ENCODE measurements at regions not wholly inside any gene's neighbourhood (a gene's known extent, or its start where the extent isn't known, plus 50 kb on each side); places are given as distances from the start of the nearest gene placed in this dataset.
A peak's percentile ranks its signal among the peaks of the same experiment; 100 is the strongest.
"Not testable (repeated sequence)": the region's sequence is repeated elsewhere in the genome, so short reads cannot be mapped to it uniquely, and the experiment has no call there.

DNA sequence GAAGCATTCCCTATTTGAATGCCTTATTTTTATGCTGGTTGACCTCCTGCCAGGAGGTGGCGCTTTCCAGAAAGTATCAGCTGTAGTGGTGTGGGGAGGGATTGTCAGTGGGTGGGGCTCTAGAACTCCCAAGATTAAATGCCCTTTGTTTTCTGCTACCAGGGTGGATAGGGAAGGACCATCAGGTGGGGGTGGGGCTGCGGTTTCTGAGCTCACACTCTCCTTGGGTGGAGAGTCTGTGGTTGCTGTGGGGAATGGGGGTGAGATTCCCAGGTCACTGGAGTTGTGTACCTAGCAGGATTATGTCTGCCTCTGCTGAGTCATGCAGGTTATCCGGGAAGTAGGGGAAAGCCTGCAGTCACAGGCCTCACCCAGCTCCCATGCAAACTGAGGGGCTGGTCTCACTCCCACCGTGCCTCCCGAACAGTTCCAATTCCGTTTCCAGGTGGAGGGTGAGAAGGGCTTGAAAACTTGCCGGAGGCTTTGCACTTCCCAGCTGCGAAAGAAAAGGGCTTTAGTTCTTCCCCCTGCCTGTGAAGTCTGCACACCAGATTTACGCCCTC is 68.3 kb downstream of the ALG10B start:
- peak in 1 of 2 experiments; percentile 3 for DNase-seq
- TF ChIP-seq POLR2A (IDR thresholded peaks at IDR 0.05; ENCODE audit: low read length) (no peak), GATA1 (IDR thresholded peaks at IDR 0.05; ENCODE audit: low read depth, low read length) (no peak)

DNA sequence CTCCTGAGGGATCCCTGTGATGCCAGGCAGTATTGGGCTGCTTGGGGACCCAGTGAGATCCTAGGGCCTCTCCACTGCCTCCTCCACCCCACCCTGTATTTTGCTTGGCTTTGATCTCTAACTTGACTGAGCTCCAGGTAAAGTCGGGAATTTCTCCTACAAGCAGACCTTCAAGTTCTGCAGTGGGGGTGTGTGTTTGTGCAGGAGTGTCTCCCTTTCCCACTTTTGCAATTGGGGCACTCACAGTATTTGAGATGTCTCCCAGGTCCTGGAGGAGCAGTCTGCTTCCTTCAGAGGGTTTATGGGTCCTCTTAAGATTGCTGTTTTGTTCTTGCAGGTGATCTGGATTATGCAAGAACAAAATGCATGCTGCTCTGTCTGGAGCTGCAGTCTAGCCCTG is 68.9 kb downstream of the ALG10B start:
- TF ChIP-seq GATA1 (IDR thresholded peaks at IDR 0.05; ENCODE audit: low read depth, low read length) = no peak
- no peak for TF ChIP-seq POLR2A (IDR thresholded peaks at IDR 0.05; ENCODE audit: low read length)
- DNase-seq = no peak

DNA sequence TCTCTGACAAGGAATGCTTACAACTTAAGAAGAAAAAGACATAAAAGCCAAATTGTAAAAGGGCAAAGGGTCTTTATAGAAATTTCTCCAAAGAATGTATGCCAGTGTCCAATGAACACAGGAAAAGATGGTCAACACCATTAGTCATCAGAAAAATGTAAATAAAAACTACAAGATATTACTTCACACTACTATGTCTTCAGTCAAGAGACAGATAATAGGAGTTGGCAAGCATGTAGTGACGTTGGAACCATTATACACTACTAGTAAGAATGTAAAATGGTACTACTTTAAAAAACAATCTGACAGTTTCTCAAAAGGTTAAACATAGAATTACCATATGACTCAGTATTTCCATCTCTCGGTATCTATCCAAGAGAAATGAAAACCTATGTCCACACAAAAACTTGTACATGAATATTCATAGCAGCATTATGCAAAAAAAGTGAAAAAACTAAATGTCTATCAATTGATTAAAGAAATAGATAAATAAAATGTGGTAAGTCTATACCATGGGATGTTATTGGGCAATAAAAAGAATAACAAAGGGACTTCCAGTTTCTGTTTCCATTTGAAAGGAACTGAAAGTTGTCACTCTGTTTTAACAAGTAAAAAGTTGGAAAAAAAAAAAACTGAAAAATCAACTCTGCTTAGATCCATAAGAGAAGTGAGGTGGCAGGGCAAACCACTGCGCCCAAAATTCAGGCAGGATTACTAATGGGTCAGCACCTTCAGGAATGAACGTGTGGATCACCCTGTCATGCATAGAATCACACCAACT is 69.8 kb downstream of the ALG10B start:
- TF ChIP-seq POLR2A (IDR thresholded peaks at IDR 0.05; ENCODE audit: low read length) = no peak
- TF ChIP-seq GATA1 (IDR thresholded peaks at IDR 0.05; ENCODE audit: low read depth, low read length) = no peak
- no peak for DNase-seq

DNA sequence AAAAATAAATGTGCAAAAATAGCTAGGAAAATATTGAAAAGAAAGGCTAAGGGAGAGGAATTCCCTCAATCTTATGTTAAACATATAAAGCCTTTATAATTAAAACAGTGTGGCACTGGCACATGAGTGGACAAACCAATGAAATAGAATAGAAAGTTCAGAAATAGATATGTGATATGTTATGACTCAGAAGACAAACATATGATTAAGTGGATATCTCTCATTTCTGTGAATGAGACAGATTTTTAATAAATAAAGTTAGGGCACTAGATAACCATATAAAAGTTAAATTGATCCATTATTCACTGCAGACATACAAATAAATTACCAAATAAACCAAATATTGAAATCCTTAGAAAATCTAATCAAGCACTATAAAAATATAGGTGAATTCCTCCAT is 73.0 kb downstream of the ALG10B start:
- no peak for DNase-seq

DNA sequence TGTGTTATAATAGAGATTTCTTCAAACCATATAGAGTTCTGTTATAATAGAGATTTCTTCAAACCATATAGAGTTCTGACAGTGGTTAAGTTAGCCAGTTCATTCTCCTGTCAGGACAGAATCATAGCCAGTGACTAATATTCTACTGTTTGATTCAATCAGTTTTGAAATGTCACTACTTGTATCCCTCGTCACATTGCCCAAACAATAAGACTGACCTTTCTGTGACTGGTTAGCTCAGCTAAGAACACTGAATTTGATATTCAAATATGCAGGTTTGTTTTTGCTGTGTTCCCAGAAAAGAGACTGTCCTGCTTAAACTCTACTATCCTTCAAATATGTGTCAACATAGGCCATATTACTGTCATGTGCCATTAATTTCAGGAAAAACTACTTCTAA is 74.4 kb downstream of the ALG10B start:
- TF ChIP-seq POLR2A (IDR thresholded peaks at IDR 0.05; ENCODE audit: low read length) (no peak), GATA1 (IDR thresholded peaks at IDR 0.05; ENCODE audit: low read depth, low read length) (no peak)
- no peak for DNase-seq

More for the DNA sequence above, 73.0 kb downstream of the ALG10B start:
- TF ChIP-seq POLR2A (IDR thresholded peaks at IDR 0.05; ENCODE audit: low read length) = no peak
- TF ChIP-seq GATA1 (IDR thresholded peaks at IDR 0.05; ENCODE audit: low read depth, low read length) = no peak

DNA sequence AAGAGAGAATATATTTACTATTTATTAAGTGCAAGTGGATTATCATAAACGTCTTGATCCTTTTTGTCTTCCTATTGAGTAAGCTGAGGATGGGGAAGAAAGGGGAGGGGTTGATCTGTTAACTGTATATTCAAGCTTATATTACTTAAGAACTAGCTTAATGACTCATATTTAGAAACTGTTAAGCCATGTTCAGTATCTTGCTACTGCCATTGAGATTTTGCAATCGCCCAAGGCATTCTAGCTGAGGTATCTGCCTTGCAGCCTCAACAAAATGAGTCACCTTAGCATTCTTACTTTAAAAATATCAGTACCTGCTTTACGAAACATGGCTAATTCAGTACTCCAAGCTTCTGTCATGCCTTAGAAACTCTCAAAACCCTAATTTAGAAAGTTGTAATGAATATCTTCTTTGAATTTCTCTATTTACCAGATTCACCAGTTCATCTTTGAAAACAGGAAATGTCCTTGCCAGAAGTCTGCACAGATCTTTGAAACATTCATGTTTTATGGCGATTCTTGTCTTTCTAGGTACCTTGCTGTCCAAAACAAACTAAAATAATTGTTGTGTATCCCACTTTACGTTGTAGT is 76.1 kb downstream of the ALG10B start:
- TF ChIP-seq POLR2A (IDR thresholded peaks at IDR 0.05; ENCODE audit: low read length) (no peak), GATA1 (IDR thresholded peaks at IDR 0.05; ENCODE audit: low read depth, low read length) (no peak)
- no peak for DNase-seq

DNA sequence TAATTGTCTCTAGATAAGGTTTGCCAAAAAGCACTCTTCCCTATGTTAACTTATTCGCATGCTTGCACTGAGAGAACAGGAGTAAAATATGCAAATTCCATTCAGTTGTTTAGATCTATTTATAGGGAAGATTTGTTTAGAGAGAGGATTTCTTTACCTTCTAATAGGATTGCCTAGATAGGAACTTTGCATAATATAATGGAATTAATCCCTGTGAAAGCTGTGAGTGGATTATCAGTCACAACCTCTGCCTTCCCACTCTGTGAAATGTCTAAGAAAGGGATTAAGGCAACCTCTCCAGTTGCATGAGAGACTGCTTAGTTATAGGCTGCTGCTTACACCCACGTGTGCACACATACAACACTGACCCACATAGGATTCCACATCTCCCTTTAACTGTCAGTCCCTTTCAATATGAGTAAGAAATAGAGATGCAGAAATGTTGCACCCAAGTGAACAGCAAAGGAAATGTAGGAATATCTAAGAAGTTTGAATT is 83.2 kb downstream of the ALG10B start:
- no peak for DNase-seq
- TF ChIP-seq GATA1 (IDR thresholded peaks at IDR 0.05; ENCODE audit: low read depth, low read length) = no peak

DNA sequence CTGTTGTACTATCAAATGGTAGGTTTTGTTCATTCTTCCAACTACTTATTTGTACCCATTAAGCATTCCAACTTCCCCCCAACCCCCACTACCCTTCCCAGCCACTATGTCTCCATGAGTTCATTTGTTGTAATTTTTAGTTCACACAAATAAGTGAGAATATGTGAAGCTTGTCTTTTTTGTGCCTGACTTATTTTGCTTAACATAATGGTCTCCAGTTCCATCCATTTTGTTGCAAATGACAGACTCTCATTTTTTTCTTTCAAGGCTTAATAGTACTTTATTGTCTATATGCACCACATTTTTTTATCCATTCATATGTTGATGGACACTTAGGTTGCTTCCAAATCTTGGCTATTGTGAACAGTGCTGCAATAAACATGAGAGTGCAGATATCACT is 86.2 kb downstream of the ALG10B start:
- DNase-seq = no peak

DNA sequence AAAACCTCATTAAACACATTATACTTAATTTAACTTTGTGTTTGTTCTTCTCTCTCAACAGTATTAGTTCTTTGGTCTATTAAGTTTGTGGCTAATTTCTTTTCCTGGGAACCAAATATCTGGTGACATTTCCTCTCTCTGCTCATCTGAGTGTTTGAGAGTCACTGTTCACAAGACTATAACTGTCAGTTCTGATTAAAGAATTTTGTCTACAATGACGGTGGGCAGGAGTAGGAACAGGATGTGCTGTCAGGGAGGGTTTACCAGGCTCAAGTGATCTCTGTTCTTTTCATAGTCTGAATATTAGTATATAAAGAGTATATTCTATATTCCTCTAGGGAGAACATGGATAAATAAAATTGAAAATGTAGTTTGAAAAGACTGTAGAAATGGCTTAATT is 92.9 kb downstream of the ALG10B start:
- DNase-seq = no peak
- TF ChIP-seq POLR2A (IDR thresholded peaks at IDR 0.05; ENCODE audit: low read length) (no peak), GATA1 (IDR thresholded peaks at IDR 0.05; ENCODE audit: low read depth, low read length) (no peak)

More for the DNA sequence above, 86.2 kb downstream of the ALG10B start:
- TF ChIP-seq POLR2A (IDR thresholded peaks at IDR 0.05; ENCODE audit: low read length) (no peak), GATA1 (IDR thresholded peaks at IDR 0.05; ENCODE audit: low read depth, low read length) (no peak)

DNA sequence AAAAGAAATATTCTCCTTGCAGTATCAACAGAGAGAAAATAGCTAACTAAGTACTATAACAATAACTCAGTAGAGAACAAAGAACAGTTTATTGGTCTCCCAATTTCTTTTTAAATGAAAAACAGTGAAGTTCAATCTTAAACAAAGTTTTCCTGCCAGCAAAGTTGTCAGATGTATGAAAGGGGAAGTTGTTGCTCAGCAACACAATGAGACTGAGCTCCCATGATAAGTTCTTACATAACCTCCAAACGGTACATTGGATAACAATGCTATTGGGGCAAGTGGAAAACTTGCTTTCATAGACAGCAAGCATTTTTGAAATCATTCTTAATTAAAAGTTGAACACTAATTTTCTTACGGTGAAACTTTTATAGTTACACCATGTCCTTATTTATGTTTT is 94.9 kb downstream of the ALG10B start:
- no peak for DNase-seq
- no peak for TF ChIP-seq GATA1 (IDR thresholded peaks at IDR 0.05; ENCODE audit: low read depth, low read length)
- TF ChIP-seq POLR2A (IDR thresholded peaks at IDR 0.05; ENCODE audit: low read length) = no peak

DNA sequence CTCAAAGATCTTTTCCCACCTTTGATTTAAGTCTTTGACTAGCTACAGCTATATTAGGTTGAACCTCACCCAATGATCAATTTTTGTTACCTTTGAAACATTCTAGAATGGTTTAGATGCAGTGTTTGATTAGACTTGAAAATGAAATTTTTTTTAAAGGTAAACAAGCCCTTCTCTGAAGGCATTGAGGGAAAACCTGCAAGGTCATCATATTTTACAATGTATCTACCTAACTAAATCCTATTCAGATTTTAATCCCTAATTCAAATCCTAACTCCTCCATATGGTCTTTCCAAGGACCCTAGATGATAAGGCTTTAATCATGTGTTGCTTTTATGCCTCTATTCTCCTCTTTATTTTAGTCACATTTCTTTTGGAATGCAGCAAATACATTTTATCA is 95.4 kb downstream of the ALG10B start:
- TF ChIP-seq GATA1 (IDR thresholded peaks at IDR 0.05; ENCODE audit: low read depth, low read length) (no peak), POLR2A (IDR thresholded peaks at IDR 0.05; ENCODE audit: low read length) (no peak)
- DNase-seq = no peak

DNA sequence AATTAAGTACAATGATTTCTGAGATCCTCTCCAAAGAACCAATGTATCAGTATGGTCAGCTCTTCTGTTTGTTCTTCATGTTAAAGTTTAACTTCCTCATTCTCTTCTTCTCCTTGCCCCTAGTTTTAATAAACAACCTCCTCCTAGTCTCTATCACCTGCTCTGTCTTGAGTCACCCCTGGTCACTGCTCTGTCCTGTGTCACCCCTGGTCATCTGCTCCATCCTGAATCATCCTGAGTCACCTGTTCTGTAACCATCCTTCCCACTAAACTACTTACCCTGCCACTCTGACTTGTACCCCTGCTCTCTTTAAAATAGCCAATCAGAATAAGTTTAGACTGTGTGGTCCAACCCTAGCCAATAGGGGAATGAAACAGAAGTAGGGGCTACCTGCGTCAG is 100.5 kb downstream of the ALG10B start:
- no peak for DNase-seq
- no peak for TF ChIP-seq GATA1 (IDR thresholded peaks at IDR 0.05; ENCODE audit: low read depth, low read length)
- TF ChIP-seq POLR2A (IDR thresholded peaks at IDR 0.05; ENCODE audit: low read length) = no peak

DNA sequence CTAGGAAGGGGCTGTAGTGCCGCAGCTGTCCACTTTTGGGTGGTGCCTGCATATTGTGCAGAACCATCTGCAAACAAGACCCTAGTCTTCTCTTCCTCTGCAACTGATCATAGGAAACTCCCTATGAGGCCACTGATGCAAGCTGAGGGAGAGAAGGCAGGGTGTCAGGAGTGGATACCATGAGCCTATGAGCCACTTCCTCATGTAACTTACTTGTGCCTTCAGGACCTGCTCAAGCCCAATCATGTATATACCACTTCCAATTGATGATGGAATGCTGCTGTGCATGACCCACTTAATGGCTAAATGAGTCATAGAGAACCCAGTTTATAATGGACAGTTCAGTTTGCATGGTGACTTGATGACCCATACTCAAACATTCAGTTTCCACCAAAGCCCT is 107.9 kb downstream of the ALG10B start:
- no peak for TF ChIP-seq POLR2A (IDR thresholded peaks at IDR 0.05; ENCODE audit: low read length)
- DNase-seq = no peak

DNA sequence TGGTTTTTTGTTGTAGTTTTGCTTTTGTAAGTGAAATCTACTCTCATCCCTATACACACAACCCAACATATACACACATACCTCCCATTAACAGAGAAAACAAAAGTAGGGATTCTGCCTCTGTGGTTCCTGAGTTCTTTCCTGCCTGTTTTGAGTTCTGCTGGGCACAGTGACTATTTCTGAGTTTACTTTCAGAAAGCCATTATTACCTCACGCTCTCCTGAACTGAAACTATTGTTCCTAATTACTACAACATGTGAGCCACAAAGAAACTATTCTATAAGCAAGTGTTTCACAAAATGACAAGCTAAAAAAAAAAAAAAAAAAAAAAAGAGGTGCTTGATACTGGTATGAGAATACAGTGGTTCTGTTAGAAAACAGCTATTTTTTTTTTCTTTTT is 110.9 kb downstream of the ALG10B start:
- no peak for TF ChIP-seq POLR2A (IDR thresholded peaks at IDR 0.05; ENCODE audit: low read length)
- TF ChIP-seq GATA1 (IDR thresholded peaks at IDR 0.05; ENCODE audit: low read depth, low read length) = no peak
- DNase-seq = no peak

DNA sequence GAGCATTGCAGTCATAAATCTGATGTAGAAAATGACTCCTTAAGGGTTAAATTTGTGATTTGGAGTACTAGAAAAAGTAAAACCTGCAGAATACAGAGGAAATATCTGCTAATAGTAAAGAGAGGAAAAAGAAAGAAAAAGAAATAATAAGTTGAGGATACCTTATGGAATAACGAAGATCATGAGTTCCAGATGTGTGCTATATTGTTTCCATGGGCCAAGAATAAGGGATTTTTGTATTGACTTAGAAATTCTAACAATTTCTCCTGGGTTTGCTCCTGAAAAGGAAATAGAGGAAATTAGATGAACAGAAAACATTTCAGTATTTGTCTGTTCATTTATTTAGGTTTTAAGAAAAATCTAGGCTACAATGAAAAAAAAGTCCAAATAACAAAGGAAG is 115.3 kb downstream of the ALG10B start:
- no peak for TF ChIP-seq GATA1 (IDR thresholded peaks at IDR 0.05; ENCODE audit: low read depth, low read length)
- TF ChIP-seq POLR2A (IDR thresholded peaks at IDR 0.05; ENCODE audit: low read length) = no peak

DNA sequence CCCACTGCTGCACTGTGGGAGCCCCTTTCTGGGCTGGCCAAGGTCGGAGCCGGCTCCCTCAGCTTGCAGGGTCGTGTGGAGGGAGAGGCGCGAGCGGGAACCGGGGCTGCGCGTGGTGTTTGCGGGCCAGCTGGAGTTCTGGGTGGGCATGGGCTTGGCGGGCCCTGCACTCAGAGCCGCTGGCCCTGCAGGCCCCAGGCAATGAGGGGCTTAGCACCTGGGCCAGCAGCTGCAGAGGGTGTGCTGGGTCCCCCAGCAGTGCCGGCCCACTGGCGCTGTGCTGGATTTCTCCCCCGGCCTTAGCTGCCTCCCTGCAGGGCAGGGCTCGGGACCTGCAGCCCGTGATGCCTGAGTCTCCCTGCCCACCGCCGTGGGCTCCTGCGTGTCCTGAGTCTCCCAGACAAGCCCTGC is 125.3 kb downstream of the ALG10B start:
- DNase-seq = not testable (repeated sequence)

More for the DNA sequence above, 115.3 kb downstream of the ALG10B start:
- DNase-seq = no peak

Measured in erythroblast (primary cell).